ENCODE measurements at regions not wholly inside any gene's neighbourhood (a gene's known extent, or its start where the extent isn't known, plus 50 kb on each side); places are given as distances from the start of the nearest gene placed in this dataset.
A peak's percentile ranks its signal among the peaks of the same experiment; 100 is the strongest.
"Not testable (repeated sequence)": the region's sequence is repeated elsewhere in the genome, so short reads cannot be mapped to it uniquely, and the experiment has no call there.

DNA sequence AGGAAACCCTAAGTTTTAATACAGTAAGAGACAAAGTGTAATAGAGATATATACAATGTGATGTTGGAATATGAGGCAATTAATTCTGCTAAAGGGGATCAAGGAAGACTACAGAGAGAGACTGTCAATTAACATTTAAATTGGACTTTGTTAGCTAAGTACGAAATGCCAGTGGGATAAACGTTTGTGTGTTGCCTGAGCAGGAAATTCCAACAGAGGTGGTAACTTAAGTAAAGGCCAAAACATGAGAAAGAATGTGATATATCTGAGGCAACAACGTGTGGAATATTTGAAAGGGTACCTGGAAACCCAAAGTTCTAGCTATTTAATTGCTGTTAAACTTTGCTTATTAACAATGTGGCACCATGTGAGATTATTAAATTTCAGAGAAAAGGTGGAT lies 1666.9 kb upstream of the WWC1 start:
- DNase-seq = no peak

GRCh38 chr5:166625210-166625865 lies 1666.1 kb upstream of the WWC1 start:
- DNase-seq = no peak

DNA sequence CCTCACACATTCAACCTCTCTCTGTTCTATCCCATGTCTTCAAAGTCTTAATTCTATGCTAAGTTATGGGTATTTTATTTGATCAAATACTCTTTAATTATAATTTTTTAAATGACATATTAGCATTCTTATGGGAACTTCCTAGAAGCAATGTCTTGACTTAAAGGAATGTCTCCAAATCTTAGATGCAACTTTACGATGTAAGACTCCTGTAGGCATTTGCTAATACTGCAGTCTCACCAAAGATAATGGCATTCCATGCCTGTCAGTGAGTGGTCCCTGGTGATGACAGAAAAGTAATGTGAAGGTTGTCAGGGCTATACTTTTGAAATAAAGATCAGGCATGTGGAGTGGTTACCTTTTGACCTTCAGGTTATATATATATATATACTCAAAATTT lies 1654.2 kb upstream of the WWC1 start:
- DNase-seq = no peak

DNA sequence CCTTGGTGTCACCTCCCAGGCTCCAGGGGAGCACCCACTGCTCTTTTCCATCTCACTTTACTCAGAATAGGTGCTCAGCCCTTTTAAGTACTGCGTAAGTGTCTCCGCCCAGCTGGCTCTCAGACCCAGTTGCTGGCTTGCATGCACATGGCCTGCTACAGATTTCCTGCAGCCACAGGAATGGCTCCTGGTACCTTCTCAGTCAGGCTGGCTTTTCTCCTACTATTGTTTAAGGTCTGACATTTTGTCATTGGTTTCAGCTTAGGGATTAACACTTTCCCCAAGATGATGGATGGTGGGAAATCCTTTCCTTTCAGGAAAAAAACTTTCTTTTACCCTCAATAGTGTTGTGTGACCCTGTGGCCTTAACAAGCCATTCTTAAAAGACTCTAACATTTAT lies 1652.3 kb upstream of the WWC1 start:
- no peak for DNase-seq

- DNase-seq = not testable (repeated sequence)
Observed at GRCh38 chr5:166640136-166640535, 1651.3 kb upstream of the WWC1 start.

- no peak for DNase-seq
Observed at GRCh38 chr5:166648736-166649135, 1642.7 kb upstream of the WWC1 start.

DNA sequence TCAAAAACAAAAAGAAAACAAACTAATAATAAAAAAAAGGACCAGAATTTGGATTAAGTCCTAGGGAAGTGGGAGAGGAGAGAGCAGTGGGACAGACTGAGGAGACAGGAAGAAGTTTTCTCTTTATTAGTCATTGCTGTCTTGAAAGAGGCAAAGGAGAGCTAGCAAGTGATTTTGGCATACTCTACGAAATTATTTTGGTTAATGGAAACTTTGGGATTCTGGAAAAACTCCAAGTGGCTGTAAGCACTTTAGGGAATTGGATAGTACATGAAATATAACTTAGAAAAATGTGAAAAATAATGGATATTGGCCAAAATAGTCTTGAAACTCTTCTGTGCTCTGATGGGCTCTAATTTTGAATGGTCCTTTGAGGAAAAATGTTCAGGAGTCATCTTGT lies 1641.8 kb upstream of the WWC1 start:
- no peak for DNase-seq

GRCh38 chr5:166651234-166651633 lies 1640.2 kb upstream of the WWC1 start:
- no peak for DNase-seq

DNA sequence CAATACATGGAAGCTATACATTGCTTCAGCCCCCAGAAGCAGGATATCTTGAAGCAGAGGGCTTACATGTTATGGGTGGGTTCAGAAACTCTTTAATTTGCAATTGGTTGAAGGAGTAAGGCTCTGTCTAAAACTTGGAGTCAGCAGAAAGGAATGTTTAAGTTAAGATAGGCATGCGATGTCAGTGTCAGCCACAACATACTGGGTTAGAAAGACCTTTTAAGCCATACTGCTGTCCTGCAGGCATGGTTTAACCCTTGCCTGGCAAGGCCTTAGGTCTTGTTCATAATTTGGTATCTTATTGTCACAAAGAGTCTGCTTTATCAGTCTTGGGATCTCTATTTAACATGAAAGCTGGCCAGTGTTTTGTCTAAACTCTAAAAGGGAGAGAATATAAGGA lies 1619.6 kb upstream of the WWC1 start:
- DNase-seq = no peak

GRCh38 chr5:166672431-166672830 lies 1619.0 kb upstream of the WWC1 start:
- no peak for DNase-seq

DNA sequence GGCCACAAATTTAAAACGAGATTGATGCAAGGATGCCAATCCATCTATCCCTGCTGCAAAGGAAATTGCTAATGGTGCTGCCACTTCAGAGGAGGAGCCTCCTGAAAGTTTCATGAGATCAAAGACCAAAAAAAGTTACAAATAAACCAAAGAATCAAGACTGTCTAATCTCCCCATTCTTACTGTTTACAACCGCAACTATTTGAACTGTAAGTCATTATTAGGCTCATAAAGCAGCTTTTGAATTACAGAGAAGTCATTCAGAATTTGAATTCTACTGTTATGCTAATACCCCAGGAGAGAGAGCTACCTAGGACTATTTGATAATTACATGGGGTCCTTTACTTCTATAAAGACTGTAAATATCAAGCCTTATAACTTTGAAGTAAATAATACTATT lies 1613.6 kb upstream of the WWC1 start:
- DNase-seq = no peak

- DNase-seq = no peak
Observed at GRCh38 chr5:166679331-166679730, 1612.1 kb upstream of the WWC1 start.

DNA sequence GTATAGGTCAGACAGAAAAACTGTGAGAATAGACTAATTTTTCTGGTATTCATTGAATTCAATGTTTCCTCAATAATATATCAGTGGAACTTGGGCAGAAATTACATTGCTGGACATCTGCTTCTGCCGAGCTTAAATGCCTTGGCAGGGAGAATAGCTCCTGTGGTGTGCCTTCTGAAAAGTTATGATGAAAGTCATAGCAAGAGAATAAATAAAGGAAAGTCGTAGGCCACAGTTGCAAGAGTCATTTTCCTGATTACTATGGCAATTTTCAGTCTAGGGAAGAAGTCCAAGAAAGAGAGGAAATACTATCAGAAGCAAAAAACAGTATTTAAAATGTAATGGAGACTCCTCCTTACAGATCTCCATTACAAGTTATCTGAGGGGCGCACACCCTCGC lies 1596.1 kb upstream of the WWC1 start:
- DNase-seq = no peak

- no peak for DNase-seq
Observed at GRCh38 chr5:166708291-166708690, 1583.2 kb upstream of the WWC1 start.

GRCh38 chr5:166709691-166710090 lies 1581.8 kb upstream of the WWC1 start:
- no peak for DNase-seq

- no peak for DNase-seq
Observed at GRCh38 chr5:166710271-166710670, 1581.2 kb upstream of the WWC1 start.

GRCh38 chr5:166712447-166713185 lies 1578.8 kb upstream of the WWC1 start:
- no peak for DNase-seq

GRCh38 chr5:166713295-166713694 lies 1578.2 kb upstream of the WWC1 start:
- DNase-seq = no peak

DNA sequence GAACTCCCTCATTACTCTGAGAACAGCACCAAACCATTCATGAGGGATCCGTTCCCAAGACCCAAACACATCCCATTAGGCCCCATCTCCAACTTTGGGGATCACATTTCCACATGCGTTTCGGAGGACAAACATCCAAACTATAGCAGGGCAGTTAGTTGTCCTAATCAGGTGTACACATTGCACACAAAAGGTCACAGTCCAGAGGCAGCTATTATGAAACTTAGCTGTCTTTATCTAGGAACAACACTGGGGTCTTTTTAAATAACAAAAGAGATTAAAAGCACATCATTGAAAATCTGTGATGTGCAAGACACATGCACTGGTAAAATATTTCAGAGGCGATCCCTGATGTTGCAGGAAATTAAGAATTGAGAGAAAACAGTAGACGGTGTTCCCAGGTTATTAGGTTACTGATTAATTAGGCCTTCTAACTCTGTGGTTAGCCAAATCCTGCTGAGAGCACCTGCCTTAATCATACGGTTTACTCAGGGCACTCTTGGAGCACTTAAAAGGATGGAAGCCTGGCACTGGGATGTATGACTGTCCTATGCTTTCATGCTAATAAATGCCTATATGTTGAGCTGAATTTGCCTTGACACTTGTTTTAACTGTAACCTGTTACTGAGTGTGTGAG lies 1574.5 kb upstream of the WWC1 start:
- no peak for DNase-seq

- no peak for DNase-seq
Observed at GRCh38 chr5:166719991-166720390, 1571.5 kb upstream of the WWC1 start.

- no peak for DNase-seq
Observed at GRCh38 chr5:166722939-166723338, 1568.5 kb upstream of the WWC1 start.

DNA sequence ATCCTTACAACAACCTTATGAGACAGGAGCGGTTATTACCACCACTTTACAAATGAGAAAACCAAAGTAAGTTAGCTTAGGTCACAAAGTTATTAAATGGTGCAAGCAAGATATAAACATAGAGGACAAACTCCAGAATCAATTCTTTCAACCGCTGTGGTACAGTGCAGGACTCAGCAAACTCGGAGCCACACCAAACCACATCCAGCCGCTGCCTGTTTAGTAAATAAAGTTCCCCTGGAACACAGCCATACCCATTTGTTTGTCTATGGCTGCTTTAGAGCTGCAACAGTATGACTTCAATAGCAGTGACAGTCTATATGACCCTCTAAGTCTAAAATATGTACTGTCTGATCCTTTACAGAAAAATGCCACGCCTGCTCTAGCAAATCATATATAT lies 1567.2 kb upstream of the WWC1 start:
- peak; percentile 29 for DNase-seq

DNA sequence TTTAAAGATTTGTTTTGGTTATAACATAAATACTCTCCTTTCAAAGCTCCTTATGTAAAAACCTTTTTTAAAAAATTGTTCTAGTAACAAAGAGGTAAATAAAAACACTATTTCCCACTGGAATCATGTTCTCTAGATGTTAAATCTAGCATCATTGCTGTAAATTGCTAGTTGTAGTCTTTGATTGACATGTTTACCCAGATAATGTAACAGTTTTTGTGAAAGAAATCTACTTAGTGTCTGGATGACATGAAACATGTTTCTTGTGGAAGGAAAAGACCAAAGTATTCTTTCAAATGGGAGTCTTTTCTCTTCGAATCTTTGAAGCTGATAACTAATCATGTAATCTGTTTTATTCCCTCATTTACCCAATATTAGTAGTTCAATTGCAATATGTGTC lies 1565.9 kb upstream of the WWC1 start:
- DNase-seq = no peak

GRCh38 chr5:166726406-166726805 lies 1565.0 kb upstream of the WWC1 start:
- DNase-seq = no peak

Measured in left hindlimb (tissue), 1 donor.